ENCODE measurements at regions not wholly inside any gene's neighbourhood (a gene's known extent, or its start where the extent isn't known, plus 50 kb on each side); places are given as distances from the start of the nearest gene placed in this dataset.

- TF ChIP-seq CTCF (IDR thresholded peaks at IDR 0.05; ENCODE audit: poor library complexity): no peak
- TF ChIP-seq EZH2phosphoT487 (IDR thresholded peaks at IDR 0.05; ENCODE audit: low read depth, severe bottlenecking, unreplicated experiment): no peak
- Histone ChIP-seq H3K79me2 (peaks cover 5% of the 10 kb centered on the region), H4K20me1 (ENCODE audit: insufficient read depth, poor library complexity, severe bottlenecking) (peaks cover 5% of the 10 kb centered on the region), H3K27ac (peak overlapping the region; percentile 69), H3K27me3 (no peaks in the 10 kb centered on the region), H3K9me2 (replicated peaks; ENCODE audit: insufficient read depth) (no peaks in the 10 kb centered on the region), H3K36me3 (replicated peaks; ENCODE audit: insufficient read depth, low read depth) (no peaks in the 10 kb centered on the region), H3K9me3 (ENCODE audit: low read depth) (no peaks in the 10 kb centered on the region), H3K4me2 (peak overlapping the region; percentile 70), H2AFZ (no peak overlapping the region), H3K4me1 (ENCODE audit: insufficient read depth) (peaks cover 35% of the 10 kb centered on the region), H3K4me3 (no peak overlapping the region)
- no peak for DNase-seq (ENCODE audit: low spot score)
- WGBS (ENCODE audit: low lambda C conversion rate, missing lambda C conversion rate): 19% methylated on average over 12 of the region's 17 CpGs
Measured at GRCh38 chr16:85328676-85329058, 216.4 kb upstream of the CIBAR2 start.

- Histone ChIP-seq H3K4me3 (no peak overlapping the region), H3K4me2 (peak overlapping the region; percentile 70), H3K36me3 (replicated peaks; ENCODE audit: insufficient read depth, low read depth) (no peaks in the 10 kb centered on the region), H3K27ac (peak overlapping the region; percentile 69), H3K9me3 (ENCODE audit: low read depth) (no peaks in the 10 kb centered on the region), H4K20me1 (ENCODE audit: insufficient read depth, poor library complexity, severe bottlenecking) (peaks cover 5% of the 10 kb centered on the region), H2AFZ (no peak overlapping the region), H3K9me2 (replicated peaks; ENCODE audit: insufficient read depth) (no peaks in the 10 kb centered on the region), H3K27me3 (no peaks in the 10 kb centered on the region), H3K4me1 (ENCODE audit: insufficient read depth) (peaks cover 40% of the 10 kb centered on the region), H3K79me2 (peaks cover 5% of the 10 kb centered on the region)
- peak; percentile 71 for DNase-seq (ENCODE audit: low spot score)
- WGBS (ENCODE audit: low lambda C conversion rate, missing lambda C conversion rate): 23% methylated on average over 26 of the region's 28 CpGs
- TF ChIP-seq EZH2phosphoT487 (IDR thresholded peaks at IDR 0.05; ENCODE audit: low read depth, severe bottlenecking, unreplicated experiment) (no peak), CTCF (IDR thresholded peaks at IDR 0.05; ENCODE audit: poor library complexity) (peak; percentile 16)
Measured at GRCh38 chr16:85329059-85329812, 217.0 kb upstream of the CIBAR2 start.

GRCh38 chr16:85330006-85330693 is 217.9 kb upstream of the CIBAR2 start:
- peaks cover 5% of the 10 kb centered on the region for H4K20me1 ChIP-seq (ENCODE audit: insufficient read depth, poor library complexity, severe bottlenecking)
- peak overlapping the region; percentile 70 for H3K4me2 ChIP-seq
- no peak overlapping the region for H3K4me3 ChIP-seq
- H2AFZ ChIP-seq: no peak overlapping the region
- no peak overlapping the region for H3K27ac ChIP-seq
- H3K36me3 ChIP-seq (replicated peaks; ENCODE audit: insufficient read depth, low read depth): no peaks in the 10 kb centered on the region
- H3K9me2 ChIP-seq (replicated peaks; ENCODE audit: insufficient read depth): no peaks in the 10 kb centered on the region
- TF ChIP-seq CTCF (IDR thresholded peaks at IDR 0.05; ENCODE audit: poor library complexity) (no peak), EZH2phosphoT487 (IDR thresholded peaks at IDR 0.05; ENCODE audit: low read depth, severe bottlenecking, unreplicated experiment) (no peak), EZH2 (IDR thresholded peaks at IDR 0.05; ENCODE audit: borderline replicate concordance) (no peak)
- DNase-seq (ENCODE audit: low spot score): no peak
- WGBS (ENCODE audit: low lambda C conversion rate, missing lambda C conversion rate): 32% methylated on average over 21 of the region's 21 CpGs
- H3K9me3 ChIP-seq (ENCODE audit: low read depth): no peaks in the 10 kb centered on the region
- no peaks in the 10 kb centered on the region for H3K27me3 ChIP-seq
- peaks cover 50% of the 10 kb centered on the region for H3K4me1 ChIP-seq (ENCODE audit: insufficient read depth)
- H3K79me2 ChIP-seq: peaks cover 5% of the 10 kb centered on the region

All from hepatocyte (in vitro differentiated cells).